Stimulated activated CD4-positive, alpha-beta T cell treated with anti-CD3 and anti-CD28 coated beads, Interleukin-15, amount 100 ng/mL, for 24 hours (primary cell): ENCODE measurements at regions not wholly inside any gene's neighbourhood (a gene's known extent, or its start where the extent isn't known, plus 50 kb on each side); places are given as distances from the start of the nearest gene placed in this dataset.
"Not testable (repeated sequence)": the region's sequence is repeated elsewhere in the genome, so short reads cannot be mapped to it uniquely, and the experiment has no call there.

Source experiments
- DNase-seq: peaks from one replicate; pipeline ENCODE4 v3.0.0-alpha.2; 2020

- no peak for DNase-seq
Measured at GRCh38 chr9:108762348-108763055, 93.3 kb downstream of the ACTL7B start.

GRCh38 chr9:108761655-108762347, 94.0 kb downstream of the ACTL7B start:
- peak; percentile 48 for DNase-seq

GRCh38 chr9:108760841-108761240, 94.9 kb downstream of the ACTL7B start:
- no peak for DNase-seq

- DNase-seq = no peak
Measured at GRCh38 chr9:108759835-108760234, 96.0 kb downstream of the ACTL7B start.

GRCh38 chr9:108759399-108759798, 96.4 kb downstream of the ACTL7B start:
- DNase-seq = no peak

- no peak for DNase-seq
Measured at GRCh38 chr9:108756746-108757490, 98.9 kb downstream of the ACTL7B start.

- DNase-seq = no peak
Measured at GRCh38 chr9:108755979-108756378, 99.8 kb downstream of the ACTL7B start.

GRCh38 chr9:108751369-108751768, 104.4 kb downstream of the ACTL7B start:
- DNase-seq = no peak

- DNase-seq = no peak
Measured at GRCh38 chr9:108750661-108751215, 105.0 kb downstream of the ACTL7B start.

- no peak for DNase-seq
Measured at GRCh38 chr9:108748776-108749175, 107.0 kb downstream of the ACTL7B start.

GRCh38 chr9:108746864-108747263, 108.9 kb downstream of the ACTL7B start:
- no peak for DNase-seq

GRCh38 chr9:108746001-108746400, 109.8 kb downstream of the ACTL7B start:
- no peak for DNase-seq

GRCh38 chr9:108744641-108745040, 111.1 kb downstream of the ACTL7B start:
- DNase-seq = no peak

GRCh38 chr9:108743901-108744371, 111.8 kb downstream of the ACTL7B start:
- DNase-seq = no peak

GRCh38 chr9:108743416-108743815, 112.4 kb downstream of the ACTL7B start:
- DNase-seq = no peak

GRCh38 chr9:108742191-108742590, 113.6 kb downstream of the ACTL7B start:
- no peak for DNase-seq

GRCh38 chr9:108731292-108731691, 124.5 kb downstream of the ACTL7B start:
- DNase-seq = not testable (repeated sequence)

GRCh38 chr9:108727580-108728111, 128.1 kb downstream of the ACTL7B start:
- no peak for DNase-seq

- no peak for DNase-seq
Measured at GRCh38 chr9:108724652-108725051, 131.1 kb downstream of the ACTL7B start.

- no peak for DNase-seq
Measured at GRCh38 chr9:108724122-108724521, 131.7 kb downstream of the ACTL7B start.

- no peak for DNase-seq
Measured at GRCh38 chr9:108722396-108722795, 133.4 kb downstream of the ACTL7B start.

- no peak for DNase-seq
Measured at GRCh38 chr9:108720191-108720642, 135.6 kb downstream of the ACTL7B start.

- DNase-seq = no peak
Measured at GRCh38 chr9:108710424-108710823, 145.4 kb downstream of the ACTL7B start.
